ENCODE measurements at regions not wholly inside any gene's neighbourhood (a gene's known extent, or its start where the extent isn't known, plus 50 kb on each side); places are given as distances from the start of the nearest gene placed in this dataset.

DNA sequence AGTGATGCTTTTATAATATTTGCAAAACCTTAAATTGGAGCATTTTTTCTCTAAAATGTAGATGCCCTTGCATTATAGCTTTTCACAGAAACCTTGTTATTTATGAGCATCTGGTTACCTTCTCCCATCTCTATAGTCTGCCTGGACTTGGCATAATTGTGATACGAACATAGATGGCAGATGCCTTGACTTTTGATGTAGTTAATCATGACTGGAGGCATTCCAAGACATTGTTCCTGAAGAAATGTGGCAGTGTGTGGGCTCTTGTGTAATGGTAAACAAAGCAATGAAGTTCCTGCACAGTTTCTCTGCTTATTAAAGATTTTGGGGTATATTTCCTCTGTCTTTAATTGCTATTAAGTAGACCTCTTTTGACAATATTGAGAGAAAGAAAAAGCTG lies 500.1 kb downstream of the PCDH19 start:
- H3K4me3 ChIP-seq (ENCODE audit: low read depth, low read length), result no peak overlapping the region
- no peak for DNase-seq (ENCODE audit: low read depth)
- TF ChIP-seq, protein P1, sequence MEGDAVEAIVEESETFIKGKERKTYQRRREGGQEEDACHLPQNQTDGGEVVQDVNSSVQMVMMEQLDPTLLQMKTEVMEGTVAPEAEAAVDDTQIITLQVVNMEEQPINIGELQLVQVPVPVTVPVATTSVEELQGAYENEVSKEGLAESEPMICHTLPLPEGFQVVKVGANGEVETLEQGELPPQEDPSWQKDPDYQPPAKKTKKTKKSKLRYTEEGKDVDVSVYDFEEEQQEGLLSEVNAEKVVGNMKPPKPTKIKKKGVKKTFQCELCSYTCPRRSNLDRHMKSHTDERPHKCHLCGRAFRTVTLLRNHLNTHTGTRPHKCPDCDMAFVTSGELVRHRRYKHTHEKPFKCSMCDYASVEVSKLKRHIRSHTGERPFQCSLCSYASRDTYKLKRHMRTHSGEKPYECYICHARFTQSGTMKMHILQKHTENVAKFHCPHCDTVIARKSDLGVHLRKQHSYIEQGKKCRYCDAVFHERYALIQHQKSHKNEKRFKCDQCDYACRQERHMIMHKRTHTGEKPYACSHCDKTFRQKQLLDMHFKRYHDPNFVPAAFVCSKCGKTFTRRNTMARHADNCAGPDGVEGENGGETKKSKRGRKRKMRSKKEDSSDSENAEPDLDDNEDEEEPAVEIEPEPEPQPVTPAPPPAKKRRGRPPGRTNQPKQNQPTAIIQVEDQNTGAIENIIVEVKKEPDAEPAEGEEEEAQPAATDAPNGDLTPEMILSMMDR (conservative IDR thresholded peaks at IDR 0.05; ENCODE audit: low read depth, low read length), result no peak

DNA sequence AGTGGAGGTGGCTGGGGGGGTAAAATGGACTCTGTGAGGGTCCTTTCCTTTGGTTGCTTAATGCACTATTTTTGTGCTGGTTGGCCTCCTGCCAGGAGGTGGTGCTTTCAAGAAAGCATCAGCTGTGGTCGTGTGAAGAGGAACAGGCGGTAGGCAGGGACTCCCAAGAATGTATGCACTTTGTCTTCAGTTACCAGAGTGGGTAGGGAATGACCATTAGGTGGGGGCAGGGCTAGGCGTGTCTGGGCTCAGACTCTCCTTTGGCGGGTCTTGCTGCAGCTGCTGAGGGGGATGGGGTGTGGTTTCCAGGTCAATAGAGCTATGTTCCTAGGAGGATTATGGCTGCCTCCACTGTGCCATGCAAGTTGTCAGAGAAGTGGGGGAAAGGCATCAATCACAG lies 509.0 kb downstream of the PCDH19 start:
- no peak for DNase-seq (ENCODE audit: low read depth)
- TF ChIP-seq, protein P1 (conservative IDR thresholded peaks at IDR 0.05; ENCODE audit: low read depth, low read length), result no peak
- H3K4me3 ChIP-seq (ENCODE audit: low read depth, low read length), result no peak overlapping the region

DNA sequence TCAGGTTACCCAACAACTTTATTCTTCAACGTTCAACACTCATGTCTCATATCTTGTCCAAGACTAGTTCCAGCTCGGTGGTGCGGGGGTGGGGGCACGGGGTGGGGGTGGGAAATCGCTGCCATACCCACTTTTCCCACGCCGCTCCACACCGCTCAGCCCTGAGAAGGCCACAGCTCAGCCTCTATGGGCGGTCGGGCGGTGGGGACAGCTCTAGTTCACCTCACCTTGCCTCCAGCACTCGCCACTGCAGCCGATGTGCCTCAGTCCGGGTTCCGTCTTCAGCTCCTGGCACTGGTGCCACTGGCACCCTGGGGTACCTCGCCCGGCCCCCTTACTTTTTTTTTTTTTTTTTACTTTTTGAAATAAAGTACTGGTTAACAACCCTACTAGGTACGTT lies 522.2 kb downstream of the PCDH19 start:
- no peak for DNase-seq (ENCODE audit: low read depth)
- TF ChIP-seq, protein P1 (conservative IDR thresholded peaks at IDR 0.05; ENCODE audit: low read depth, low read length), result no peak
- no peak overlapping the region for H3K4me3 ChIP-seq (ENCODE audit: low read depth, low read length)

DNA sequence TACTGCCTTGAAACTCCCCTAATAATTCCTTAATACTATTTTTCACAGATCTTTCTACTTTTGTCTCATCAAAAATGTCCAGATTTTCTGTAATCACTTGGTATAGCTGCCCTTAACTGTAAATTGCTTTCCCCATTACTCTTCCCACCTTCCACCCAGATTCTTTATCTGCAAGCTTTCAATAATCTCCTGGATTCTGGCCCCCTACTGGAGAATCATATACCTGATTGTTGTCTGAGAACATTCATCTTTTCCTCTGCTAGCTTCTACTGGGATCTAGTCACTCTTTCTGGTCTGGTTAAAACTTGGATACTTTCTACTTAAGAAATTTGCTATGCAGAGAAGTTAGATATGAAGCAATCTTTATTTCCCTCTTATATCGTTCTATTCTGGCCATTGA lies 552.6 kb downstream of the PCDH19 start:
- TF ChIP-seq, protein P1 (conservative IDR thresholded peaks at IDR 0.05; ENCODE audit: low read depth, low read length), result no peak
- DNase-seq (ENCODE audit: low read depth), result no peak
- no peak overlapping the region for H3K4me3 ChIP-seq (ENCODE audit: low read depth, low read length)

DNA sequence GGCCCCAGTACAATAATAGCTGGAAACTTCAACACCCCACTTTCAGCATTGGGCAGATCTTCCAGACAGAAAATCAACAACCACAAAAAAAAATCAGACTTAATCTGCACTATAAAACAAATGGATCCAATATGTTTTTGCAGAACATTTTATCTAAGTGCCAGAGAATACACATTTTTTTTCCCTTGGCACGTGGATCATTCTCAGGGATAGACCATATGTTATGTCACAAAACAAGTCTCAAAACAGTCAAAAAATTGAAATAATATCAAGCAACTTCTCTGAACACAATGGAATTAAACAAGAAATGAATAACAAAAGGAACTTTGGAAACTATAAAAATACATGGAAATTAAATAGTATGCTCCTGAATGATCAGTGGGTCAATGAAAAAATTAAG lies 576.3 kb downstream of the PCDH19 start:
- TF ChIP-seq, protein P1 (conservative IDR thresholded peaks at IDR 0.05; ENCODE audit: low read depth, low read length), result no peak
- DNase-seq (ENCODE audit: low read depth), result no peak
- H3K4me3 ChIP-seq (ENCODE audit: low read depth, low read length), result no peak overlapping the region

DNA sequence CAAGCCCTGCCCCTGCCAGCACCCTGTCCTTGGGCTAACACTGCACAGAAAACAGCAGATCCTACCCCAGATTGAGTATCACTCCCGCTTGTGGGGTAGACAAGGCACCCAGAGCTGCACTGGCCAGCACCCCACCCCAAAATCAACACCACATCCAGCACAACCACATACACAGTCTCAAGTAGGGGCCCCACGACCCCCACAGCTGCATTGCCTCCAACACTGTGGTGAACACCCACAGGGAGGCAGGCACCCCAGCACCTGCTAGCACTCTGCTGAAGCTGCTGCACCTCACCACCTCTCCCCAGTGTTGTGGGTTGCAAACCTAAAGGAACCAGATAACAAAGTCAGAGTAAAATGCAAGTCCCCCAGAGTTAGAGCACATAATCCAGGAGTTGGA lies 589.9 kb downstream of the PCDH19 start:
- DNase-seq (ENCODE audit: low read depth), result no peak
- TF ChIP-seq, protein P1 (conservative IDR thresholded peaks at IDR 0.05; ENCODE audit: low read depth, low read length), result no peak
- H3K4me3 ChIP-seq (ENCODE audit: low read depth, low read length), result no peak overlapping the region

DNA sequence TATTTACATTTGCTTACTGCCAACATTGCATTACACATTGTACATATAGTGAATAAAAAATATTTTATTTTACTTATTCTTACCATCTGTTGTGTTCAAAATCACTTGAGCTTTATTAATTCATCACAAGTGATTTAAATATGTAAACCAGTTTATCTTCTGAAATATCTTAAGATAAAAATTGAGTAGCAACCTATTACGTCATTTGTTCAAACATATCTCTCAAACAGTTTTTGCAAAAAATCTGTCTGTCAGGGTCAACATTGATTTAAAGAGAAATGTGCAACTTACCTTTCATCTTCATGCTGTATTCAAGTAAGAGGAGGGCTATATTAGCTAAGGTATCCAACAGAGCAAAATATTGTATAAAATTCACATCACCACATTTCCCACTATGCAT lies 610.1 kb downstream of the PCDH19 start:
- H3K4me3 ChIP-seq (ENCODE audit: low read depth, low read length), result no peak overlapping the region
- DNase-seq (ENCODE audit: low read depth), result no peak
- TF ChIP-seq, protein P1 (conservative IDR thresholded peaks at IDR 0.05; ENCODE audit: low read depth, low read length), result no peak
